ENCODE measurements at regions not wholly inside any gene's neighbourhood (a gene's known extent, or its start where the extent isn't known, plus 50 kb on each side); places are given as distances from the start of the nearest gene placed in this dataset.

- no peak for DNase-seq (ENCODE audit: low read depth, low spot score)
Measured at GRCh38 chr6:92827104-92827503, 592.3 kb downstream of the EPHA7 start.

- no peak for DNase-seq (ENCODE audit: low read depth, low spot score)
Measured at GRCh38 chr6:92826633-92827032, 592.7 kb downstream of the EPHA7 start.

GRCh38 chr6:92822222-92822621 lies 597.1 kb downstream of the EPHA7 start:
- no peak for DNase-seq (ENCODE audit: low read depth, low spot score)

- DNase-seq (ENCODE audit: low read depth, low spot score), result no peak
Measured at GRCh38 chr6:92820601-92821000, 598.8 kb downstream of the EPHA7 start.

GRCh38 chr6:92810913-92811312 lies 608.4 kb downstream of the EPHA7 start:
- peak; percentile 53 for DNase-seq (ENCODE audit: low read depth, low spot score)

GRCh38 chr6:92806254-92806653 lies 613.1 kb downstream of the EPHA7 start:
- DNase-seq (ENCODE audit: low read depth, low spot score), result no peak

GRCh38 chr6:92791403-92791802 lies 628.0 kb downstream of the EPHA7 start:
- DNase-seq (ENCODE audit: low read depth, low spot score), result no peak

- DNase-seq (ENCODE audit: low read depth, low spot score), result peak; percentile 20
Measured at GRCh38 chr6:92790381-92790780, 629.0 kb downstream of the EPHA7 start.

GRCh38 chr6:92784235-92784634 lies 635.1 kb downstream of the EPHA7 start:
- DNase-seq (ENCODE audit: low read depth, low spot score), result no peak

GRCh38 chr6:92779746-92780145 lies 639.6 kb downstream of the EPHA7 start:
- peak; percentile 89 for DNase-seq (ENCODE audit: low read depth, low spot score)

- peak; percentile 56 for DNase-seq (ENCODE audit: low read depth, low spot score)
Measured at GRCh38 chr6:92777146-92777740, 642.1 kb downstream of the EPHA7 start.

- no peak for DNase-seq (ENCODE audit: low read depth, low spot score)
Measured at GRCh38 chr6:92770540-92770939, 648.8 kb downstream of the EPHA7 start.

- DNase-seq (ENCODE audit: low read depth, low spot score), result no peak
Measured at GRCh38 chr6:92767101-92767500, 652.3 kb downstream of the EPHA7 start.

GRCh38 chr6:92763680-92764079 lies 655.7 kb downstream of the EPHA7 start:
- DNase-seq (ENCODE audit: low read depth, low spot score), result no peak

GRCh38 chr6:92763274-92763584 lies 656.1 kb downstream of the EPHA7 start:
- DNase-seq (ENCODE audit: low read depth, low spot score), result no peak

- DNase-seq (ENCODE audit: low read depth, low spot score), result peak; percentile 6
Measured at GRCh38 chr6:92762443-92763273, 656.7 kb downstream of the EPHA7 start.

- no peak for DNase-seq (ENCODE audit: low read depth, low spot score)
Measured at GRCh38 chr6:92759178-92759577, 660.2 kb downstream of the EPHA7 start.

GRCh38 chr6:92757925-92758324 lies 661.4 kb downstream of the EPHA7 start:
- no peak for DNase-seq (ENCODE audit: low read depth, low spot score)

GRCh38 chr6:92756912-92757311 lies 662.4 kb downstream of the EPHA7 start:
- DNase-seq (ENCODE audit: low read depth, low spot score), result no peak

GRCh38 chr6:92753956-92754355 lies 665.4 kb downstream of the EPHA7 start:
- no peak for DNase-seq (ENCODE audit: low read depth, low spot score)

- no peak for DNase-seq (ENCODE audit: low read depth, low spot score)
Measured at GRCh38 chr6:92752114-92752513, 667.2 kb downstream of the EPHA7 start.

GRCh38 chr6:92748131-92748530 lies 671.2 kb downstream of the EPHA7 start:
- peak; percentile 9 for DNase-seq (ENCODE audit: low read depth, low spot score)

- DNase-seq (ENCODE audit: low read depth, low spot score), result no peak
Measured at GRCh38 chr6:92737983-92738382, 681.4 kb downstream of the EPHA7 start.
